SJSA1 (cell line): ENCODE measurements at regions not wholly inside any gene's neighbourhood (a gene's known extent, or its start where the extent isn't known, plus 50 kb on each side); places are given as distances from the start of the nearest gene placed in this dataset.

Experiments
- DNase-seq, 2 experiments: peaks; one replicate each; pipeline ENCODE4 v3.0.0-alpha.2; 2015 to 2020; ENCODE audit warnings: low spot score in 2 of 2, low read depth in 1 of 2
- H3K27ac ChIP-seq: fragments of 250-450 bp; sonication (Bioruptor Pico); 2 replicates; pipeline ENCODE4 v1.5.1; 2020; ENCODE audit warnings: mild to moderate bottlenecking, moderate library complexity
- H3K27me3 ChIP-seq: fragments of 250-450 bp; sonication (Bioruptor Pico); replicated peaks from 2 replicates; pipeline ENCODE4 v1.5.1; 2020; ENCODE audit warnings: mild to moderate bottlenecking, moderate library complexity
- H3K36me3 ChIP-seq: fragments of 250-450 bp; sonication (Bioruptor Pico); 2 replicates; pipeline ENCODE4 v1.5.1; 2020; ENCODE audit warnings: mild to moderate bottlenecking
- H3K4me1 ChIP-seq: fragments of 250-450 bp; sonication (Bioruptor Pico); replicated peaks from 2 replicates; pipeline ENCODE4 v1.6.1; 2021; ENCODE audit warnings: mild to moderate bottlenecking
- H3K4me3 ChIP-seq: fragments of 250-450 bp; sonication (Bioruptor Pico); 2 replicates; pipeline ENCODE4 v1.5.1; 2020; ENCODE audit warnings: mild to moderate bottlenecking
- H3K9me3 ChIP-seq: fragments of 250-450 bp; sonication (Bioruptor Pico); replicated peaks from 2 replicates; pipeline ENCODE4 v1.5.1; 2020; ENCODE audit warnings: mild to moderate bottlenecking

GRCh38 chr11:103673773-103674172 is 362.7 kb upstream of the DDI1 start:
- Histone ChIP-seq H3K9me3 (no peaks in the 10 kb centered on the region), H3K4me3 (no peak overlapping the region), H3K27ac (peak overlapping the region; percentile 58), H3K4me1 (peaks cover 12% of the 10 kb centered on the region), H3K36me3 (no peaks in the 10 kb centered on the region), H3K27me3 (no peaks in the 10 kb centered on the region)
- peak in 1 of 2 experiments; percentile 34 for DNase-seq

GRCh38 chr11:103676413-103676812 is 360.0 kb upstream of the DDI1 start:
- no peaks in the 10 kb centered on the region for H3K36me3 ChIP-seq
- no peak for DNase-seq
- H3K27me3 ChIP-seq, result no peaks in the 10 kb centered on the region
- peaks cover 12% of the 10 kb centered on the region for H3K4me1 ChIP-seq
- H3K4me3 ChIP-seq, result no peak overlapping the region
- no peaks in the 10 kb centered on the region for H3K9me3 ChIP-seq
- no peak overlapping the region for H3K27ac ChIP-seq

GRCh38 chr11:103680826-103681225 is 355.6 kb upstream of the DDI1 start:
- H3K4me1 ChIP-seq, result no peaks in the 10 kb centered on the region
- H3K36me3 ChIP-seq, result no peaks in the 10 kb centered on the region
- no peak overlapping the region for H3K4me3 ChIP-seq
- no peak for DNase-seq
- no peaks in the 10 kb centered on the region for H3K9me3 ChIP-seq
- H3K27ac ChIP-seq, result no peak overlapping the region
- H3K27me3 ChIP-seq, result no peaks in the 10 kb centered on the region

- Histone ChIP-seq H3K27ac (no peak overlapping the region), H3K36me3 (no peaks in the 10 kb centered on the region), H3K27me3 (no peaks in the 10 kb centered on the region), H3K9me3 (no peaks in the 10 kb centered on the region), H3K4me1 (no peaks in the 10 kb centered on the region), H3K4me3 (no peak overlapping the region)
- DNase-seq, result no peak
These were observed 354.6 kb upstream of the DDI1 start for GRCh38 chr11:103681855-103682254.

GRCh38 chr11:103682318-103683184 is 353.9 kb upstream of the DDI1 start:
- no peaks in the 10 kb centered on the region for H3K9me3 ChIP-seq
- H3K36me3 ChIP-seq, result no peaks in the 10 kb centered on the region
- H3K4me1 ChIP-seq, result no peaks in the 10 kb centered on the region
- DNase-seq, result peak; percentile 15 to 34
- H3K4me3 ChIP-seq, result no peak overlapping the region
- no peaks in the 10 kb centered on the region for H3K27me3 ChIP-seq
- no peak overlapping the region for H3K27ac ChIP-seq

GRCh38 chr11:103683576-103683975 is 352.9 kb upstream of the DDI1 start:
- Histone ChIP-seq H3K9me3 (no peaks in the 10 kb centered on the region), H3K27me3 (no peaks in the 10 kb centered on the region), H3K4me1 (no peaks in the 10 kb centered on the region), H3K4me3 (no peak overlapping the region), H3K36me3 (no peaks in the 10 kb centered on the region), H3K27ac (no peak overlapping the region)
- DNase-seq, result no peak

- Histone ChIP-seq H3K9me3 (no peaks in the 10 kb centered on the region), H3K27ac (no peak overlapping the region), H3K36me3 (no peaks in the 10 kb centered on the region), H3K4me1 (no peaks in the 10 kb centered on the region), H3K27me3 (no peaks in the 10 kb centered on the region), H3K4me3 (no peak overlapping the region)
- no peak for DNase-seq
These were observed 347.5 kb upstream of the DDI1 start for GRCh38 chr11:103688924-103689323.

- Histone ChIP-seq H3K4me3 (no peak overlapping the region), H3K9me3 (no peaks in the 10 kb centered on the region), H3K27me3 (no peaks in the 10 kb centered on the region), H3K36me3 (no peaks in the 10 kb centered on the region), H3K4me1 (no peaks in the 10 kb centered on the region), H3K27ac (no peak overlapping the region)
- no peak for DNase-seq
These were observed 346.1 kb upstream of the DDI1 start for GRCh38 chr11:103690356-103690755.

GRCh38 chr11:103696123-103696522 is 340.3 kb upstream of the DDI1 start:
- no peak for DNase-seq
- Histone ChIP-seq H3K9me3 (no peaks in the 10 kb centered on the region), H3K4me1 (no peaks in the 10 kb centered on the region), H3K36me3 (no peaks in the 10 kb centered on the region), H3K27me3 (no peaks in the 10 kb centered on the region), H3K27ac (no peak overlapping the region), H3K4me3 (no peak overlapping the region)

GRCh38 chr11:103699216-103699615 is 337.2 kb upstream of the DDI1 start:
- no peaks in the 10 kb centered on the region for H3K27me3 ChIP-seq
- H3K27ac ChIP-seq, result no peak overlapping the region
- no peak overlapping the region for H3K4me3 ChIP-seq
- no peaks in the 10 kb centered on the region for H3K4me1 ChIP-seq
- DNase-seq, result no peak
- no peaks in the 10 kb centered on the region for H3K9me3 ChIP-seq
- no peaks in the 10 kb centered on the region for H3K36me3 ChIP-seq

GRCh38 chr11:103699656-103700055 is 336.8 kb upstream of the DDI1 start:
- Histone ChIP-seq H3K9me3 (no peaks in the 10 kb centered on the region), H3K36me3 (no peaks in the 10 kb centered on the region), H3K27ac (no peak overlapping the region), H3K4me3 (no peak overlapping the region), H3K27me3 (no peaks in the 10 kb centered on the region), H3K4me1 (no peaks in the 10 kb centered on the region)
- DNase-seq, result no peak

- Histone ChIP-seq H3K36me3 (no peaks in the 10 kb centered on the region), H3K4me1 (no peaks in the 10 kb centered on the region), H3K4me3 (no peak overlapping the region), H3K27ac (no peak overlapping the region), H3K9me3 (no peaks in the 10 kb centered on the region), H3K27me3 (no peaks in the 10 kb centered on the region)
- DNase-seq, result no peak
These were observed 335.8 kb upstream of the DDI1 start for GRCh38 chr11:103700622-103701021.

GRCh38 chr11:103703437-103703836 is 333.0 kb upstream of the DDI1 start:
- H3K27me3 ChIP-seq, result no peaks in the 10 kb centered on the region
- no peak for DNase-seq
- H3K36me3 ChIP-seq, result no peaks in the 10 kb centered on the region
- H3K4me3 ChIP-seq, result no peak overlapping the region
- H3K4me1 ChIP-seq, result no peaks in the 10 kb centered on the region
- no peaks in the 10 kb centered on the region for H3K9me3 ChIP-seq
- no peak overlapping the region for H3K27ac ChIP-seq

- Histone ChIP-seq H3K27ac (no peak overlapping the region), H3K9me3 (no peaks in the 10 kb centered on the region), H3K4me1 (no peaks in the 10 kb centered on the region), H3K27me3 (no peaks in the 10 kb centered on the region), H3K4me3 (no peak overlapping the region), H3K36me3 (no peaks in the 10 kb centered on the region)
- no peak for DNase-seq
These were observed 332.5 kb upstream of the DDI1 start for GRCh38 chr11:103703954-103704353.

- H3K27me3 ChIP-seq, result no peaks in the 10 kb centered on the region
- no peak for DNase-seq
- no peaks in the 10 kb centered on the region for H3K4me1 ChIP-seq
- no peak overlapping the region for H3K4me3 ChIP-seq
- no peak overlapping the region for H3K27ac ChIP-seq
- H3K9me3 ChIP-seq, result no peaks in the 10 kb centered on the region
- no peaks in the 10 kb centered on the region for H3K36me3 ChIP-seq
These were observed 330.8 kb upstream of the DDI1 start for GRCh38 chr11:103705642-103706041.
